Endothelial cell (in vitro differentiated cells): ENCODE measurements at regions not wholly inside any gene's neighbourhood (a gene's known extent, or its start where the extent isn't known, plus 50 kb on each side); places are given as distances from the start of the nearest gene placed in this dataset.
A peak's percentile ranks its signal among the peaks of the same experiment; 100 is the strongest.

Experiments
- DNase-seq: peaks from one replicate; pipeline ENCODE4 v3.0.0; 2021; ENCODE audit warnings: low spot score
- H3K27ac Mint-ChIP-seq: one replicate; pipeline ENCODE4 v1.8.0; 2021; ENCODE audit warnings: mixed read lengths, inconsistent platforms; ENCODE audit not compliant: unreplicated experiment
- H3K27me3 Mint-ChIP-seq: one replicate; pipeline ENCODE4 v1.8.0; 2021; ENCODE audit warnings: mild to moderate bottlenecking, moderate library complexity, mixed read lengths, inconsistent platforms; ENCODE audit not compliant: unreplicated experiment
- H3K36me3 Mint-ChIP-seq: one replicate; pipeline ENCODE4 v1.8.0; 2021; ENCODE audit warnings: mild to moderate bottlenecking, low read depth, mixed read lengths, inconsistent platforms; ENCODE audit not compliant: unreplicated experiment
- H3K4me1 Mint-ChIP-seq: one replicate; pipeline ENCODE4 v1.8.0; 2021; ENCODE audit warnings: mild to moderate bottlenecking, mixed read lengths, inconsistent platforms; ENCODE audit not compliant: unreplicated experiment
- H3K4me3 Mint-ChIP-seq: one replicate; pipeline ENCODE4 v1.8.0; 2021; ENCODE audit warnings: mild to moderate bottlenecking, mixed read lengths, inconsistent platforms; ENCODE audit not compliant: unreplicated experiment
- H3K9me3 Mint-ChIP-seq: one replicate; pipeline ENCODE4 v1.8.0; 2021; ENCODE audit warnings: mixed read lengths, inconsistent platforms; ENCODE audit not compliant: unreplicated experiment
- CTCF ChIP-seq: fragments of 200-600 bp; sonication (generic); IDR thresholded peaks from one replicate; pipeline ENCODE4 v1.5.0; 2021; ENCODE audit warnings: antibody characterized with exemption; ENCODE audit not compliant: unreplicated experiment

- DNase-seq = no peak
- Mint-ChIP-seq H3K4me1 (peaks cover 8% of the 10 kb centered on the region), H3K27me3 (no peaks in the 10 kb centered on the region), H3K27ac (no peak overlapping the region), H3K4me3 (no peak overlapping the region), H3K9me3 (no peaks in the 10 kb centered on the region), H3K36me3 (no peaks in the 10 kb centered on the region)
- TF ChIP-seq CTCF = no peak
These were observed 486.3 kb downstream of the BCOR start for GRCh38 chrX:39611468-39611867.

GRCh38 chrX:39613482-39613995, 484.2 kb downstream of the BCOR start:
- no peaks in the 10 kb centered on the region for H3K9me3 Mint-ChIP-seq
- peak overlapping the region; percentile 81 for H3K4me3 Mint-ChIP-seq
- no peaks in the 10 kb centered on the region for H3K27me3 Mint-ChIP-seq
- H3K36me3 Mint-ChIP-seq = no peaks in the 10 kb centered on the region
- TF ChIP-seq CTCF = no peak
- H3K4me1 Mint-ChIP-seq = peaks cover 12% of the 10 kb centered on the region
- no peak overlapping the region for H3K27ac Mint-ChIP-seq
- DNase-seq = peak; percentile 21

GRCh38 chrX:39613997-39614679, 483.6 kb downstream of the BCOR start:
- peak overlapping the region; percentile 23 for H3K4me3 Mint-ChIP-seq
- no peak for DNase-seq
- no peaks in the 10 kb centered on the region for H3K36me3 Mint-ChIP-seq
- H3K27me3 Mint-ChIP-seq = no peaks in the 10 kb centered on the region
- H3K4me1 Mint-ChIP-seq = peaks cover 15% of the 10 kb centered on the region
- peak overlapping the region; percentile 67 for H3K27ac Mint-ChIP-seq
- TF ChIP-seq CTCF = no peak
- no peaks in the 10 kb centered on the region for H3K9me3 Mint-ChIP-seq

- Mint-ChIP-seq H3K4me3 (no peak overlapping the region), H3K9me3 (no peaks in the 10 kb centered on the region), H3K27ac (no peak overlapping the region), H3K27me3 (no peaks in the 10 kb centered on the region), H3K36me3 (no peaks in the 10 kb centered on the region), H3K4me1 (peaks cover 18% of the 10 kb centered on the region)
- no peak for DNase-seq
- TF ChIP-seq CTCF = no peak
These were observed 483.1 kb downstream of the BCOR start for GRCh38 chrX:39614680-39614998.

GRCh38 chrX:39616098-39616729, 481.5 kb downstream of the BCOR start:
- H3K27ac Mint-ChIP-seq = no peak overlapping the region
- no peaks in the 10 kb centered on the region for H3K9me3 Mint-ChIP-seq
- H3K4me1 Mint-ChIP-seq = peaks cover 23% of the 10 kb centered on the region
- no peak overlapping the region for H3K4me3 Mint-ChIP-seq
- TF ChIP-seq CTCF = no peak
- H3K27me3 Mint-ChIP-seq = no peaks in the 10 kb centered on the region
- no peak for DNase-seq
- H3K36me3 Mint-ChIP-seq = no peaks in the 10 kb centered on the region
